ENCODE measurements at regions not wholly inside any gene's neighbourhood (a gene's known extent, or its start where the extent isn't known, plus 50 kb on each side); places are given as distances from the start of the nearest gene placed in this dataset.

GRCh38 chr11:109726061-109726460 lies 304.1 kb downstream of the C11orf87 start:
- TF ChIP-seq CREB5 (CRISPR knock-in tag; IDR thresholded peaks at IDR 0.05; ENCODE audit: low read depth) (no peak), CSDC2 (CRISPR knock-in tag; IDR thresholded peaks at IDR 0.05) (no peak), ZFP30 (CRISPR knock-in tag; IDR thresholded peaks at IDR 0.05) (no peak), BACH2 (CRISPR knock-in tag; IDR thresholded peaks at IDR 0.05; ENCODE audit: borderline replicate concordance) (no peak)
- no peak for ATAC-seq

- peak; percentile 67 for TF ChIP-seq ISL1 (CRISPR knock-in tag; IDR thresholded peaks at IDR 0.05)
- TF ChIP-seq ZNF8 (CRISPR knock-in tag; IDR thresholded peaks at IDR 0.05) = no peak
- ATAC-seq = no peak
These were observed 306.1 kb downstream of the C11orf87 start for GRCh38 chr11:109728056-109728455.

- no peak for ATAC-seq
- TF ChIP-seq OSR1 (CRISPR knock-in tag; IDR thresholded peaks at IDR 0.05) (no peak), ZFP3 (CRISPR knock-in tag; IDR thresholded peaks at IDR 0.05) (no peak), TOX (CRISPR knock-in tag; IDR thresholded peaks at IDR 0.05; ENCODE audit: borderline replicate concordance) (no peak), PPARA (CRISPR knock-in tag; IDR thresholded peaks at IDR 0.05; ENCODE audit: borderline replicate concordance) (no peak), CREB5 (CRISPR knock-in tag; IDR thresholded peaks at IDR 0.05; ENCODE audit: low read depth) (no peak), GLIS3 (CRISPR knock-in tag; IDR thresholded peaks at IDR 0.05) (no peak), ESRRG (CRISPR knock-in tag; IDR thresholded peaks at IDR 0.05) (no peak), PATZ1 (CRISPR knock-in tag; IDR thresholded peaks at IDR 0.05; ENCODE audit: borderline replicate concordance) (no peak), ARNTL (CRISPR knock-in tag; IDR thresholded peaks at IDR 0.05; ENCODE audit: borderline replicate concordance, low read depth) (no peak), RARB (CRISPR knock-in tag; IDR thresholded peaks at IDR 0.05) (no peak), CSDC2 (CRISPR knock-in tag; IDR thresholded peaks at IDR 0.05) (no peak), ZNF565 (CRISPR knock-in tag; conservative IDR thresholded peaks at IDR 0.05; ENCODE audit: low read depth) (no peak), SNAI2 (CRISPR knock-in tag; IDR thresholded peaks at IDR 0.05) (no peak)
These were observed 307.8 kb downstream of the C11orf87 start for GRCh38 chr11:109729761-109730160.

GRCh38 chr11:109730669-109731068 lies 308.7 kb downstream of the C11orf87 start:
- TF ChIP-seq TCF4 (CRISPR knock-in tag; IDR thresholded peaks at IDR 0.05; ENCODE audit: borderline replicate concordance) (no peak), ZNF8 (CRISPR knock-in tag; IDR thresholded peaks at IDR 0.05) (no peak), SNAI2 (CRISPR knock-in tag; IDR thresholded peaks at IDR 0.05) (no peak), ZFP3 (CRISPR knock-in tag; IDR thresholded peaks at IDR 0.05) (no peak), CREB5 (CRISPR knock-in tag; IDR thresholded peaks at IDR 0.05; ENCODE audit: low read depth) (no peak), POU6F1 (CRISPR knock-in tag; IDR thresholded peaks at IDR 0.05; ENCODE audit: borderline replicate concordance, low read depth) (no peak), TOX (CRISPR knock-in tag; IDR thresholded peaks at IDR 0.05; ENCODE audit: borderline replicate concordance) (no peak), OSR1 (CRISPR knock-in tag; IDR thresholded peaks at IDR 0.05) (no peak), TSHZ2 (CRISPR knock-in tag; IDR thresholded peaks at IDR 0.05) (no peak), CSRNP3 (CRISPR knock-in tag; IDR thresholded peaks at IDR 0.05) (no peak)
- no peak for ATAC-seq

Measured in SK-N-SH treated with all-trans-retinoic acid at 6 μM for 48 hours (cell line).